Thoracic aorta (tissue), 2 donors: ENCODE measurements at regions not wholly inside any gene's neighbourhood (a gene's known extent, or its start where the extent isn't known, plus 50 kb on each side); places are given as distances from the start of the nearest gene placed in this dataset.

Experiments used
- ATAC-seq: fragments of 150-250 bp; one replicate; pipeline ENCODE4 v1.8.0; 2017; ENCODE audit warnings: low read depth; ENCODE audit not compliant: insufficient number of reproducible peaks, low FRiP score
- DNase-seq: peaks from one replicate; pipeline ENCODE4 v3.0.0-alpha.2; 2020; ENCODE audit warnings: low spot score
- H3K27ac ChIP-seq, 2 donors: fragments of 200-600 bp; sonication (generic); 1 replicate in 1 of 2; 2 replicates in 1 of 2; pipeline ENCODE4 v1.5.1; 2016; ENCODE audit warnings: mild to moderate bottlenecking in 2 of 2, moderate library complexity in 2 of 2
- H3K27me3 ChIP-seq: fragments of 200-600 bp; sonication (generic); replicated peaks from 2 replicates; pipeline ENCODE4 v1.6.0; 2016; ENCODE audit warnings: mild to moderate bottlenecking; ENCODE audit not compliant: insufficient read depth
- H3K36me3 ChIP-seq: fragments of 200-600 bp; sonication (generic); one replicate; pipeline ENCODE4 v1.5.1; 2016
- H3K4me1 ChIP-seq, 2 donors: fragments of 200-600 bp; sonication (generic); 1 replicate in 1 of 2; 2 replicates in 1 of 2; pipeline versions ENCODE4 v1.5.1 to v1.6.0; 2016; ENCODE audit warnings: low read depth in 2 of 2, mild to moderate bottlenecking in 1 of 2; ENCODE audit not compliant: control insufficient read depth in 1 of 2
- H3K4me3 ChIP-seq: fragments of 200-600 bp; sonication (generic); 2 replicates; pipeline ENCODE4 v1.5.1; 2016; ENCODE audit warnings: mild to moderate bottlenecking
- H3K9me3 ChIP-seq: fragments of 200-600 bp; sonication (generic); 2 replicates; pipeline ENCODE4 v1.5.1; 2016
- TF ChIP-seq, protein P1 (sequence below): fragments of 200-600 bp; sonication (generic); IDR thresholded peaks from one replicate; pipeline ENCODE4 v1.5.1; 2019; ENCODE audit warnings: antibody characterized with exemption

GRCh38 chr12:42695490-42695995, 106.0 kb upstream of the PRICKLE1 start:
- ATAC-seq, result no peak
- Histone ChIP-seq H3K27ac (no peak overlapping the region), H3K9me3 (no peaks in the 10 kb centered on the region), H3K4me3 (no peak overlapping the region), H3K36me3 (no peaks in the 10 kb centered on the region), H3K4me1 (no peaks in the 10 kb centered on the region), H3K27me3 (no peaks in the 10 kb centered on the region)
- TF ChIP-seq, protein P1, sequence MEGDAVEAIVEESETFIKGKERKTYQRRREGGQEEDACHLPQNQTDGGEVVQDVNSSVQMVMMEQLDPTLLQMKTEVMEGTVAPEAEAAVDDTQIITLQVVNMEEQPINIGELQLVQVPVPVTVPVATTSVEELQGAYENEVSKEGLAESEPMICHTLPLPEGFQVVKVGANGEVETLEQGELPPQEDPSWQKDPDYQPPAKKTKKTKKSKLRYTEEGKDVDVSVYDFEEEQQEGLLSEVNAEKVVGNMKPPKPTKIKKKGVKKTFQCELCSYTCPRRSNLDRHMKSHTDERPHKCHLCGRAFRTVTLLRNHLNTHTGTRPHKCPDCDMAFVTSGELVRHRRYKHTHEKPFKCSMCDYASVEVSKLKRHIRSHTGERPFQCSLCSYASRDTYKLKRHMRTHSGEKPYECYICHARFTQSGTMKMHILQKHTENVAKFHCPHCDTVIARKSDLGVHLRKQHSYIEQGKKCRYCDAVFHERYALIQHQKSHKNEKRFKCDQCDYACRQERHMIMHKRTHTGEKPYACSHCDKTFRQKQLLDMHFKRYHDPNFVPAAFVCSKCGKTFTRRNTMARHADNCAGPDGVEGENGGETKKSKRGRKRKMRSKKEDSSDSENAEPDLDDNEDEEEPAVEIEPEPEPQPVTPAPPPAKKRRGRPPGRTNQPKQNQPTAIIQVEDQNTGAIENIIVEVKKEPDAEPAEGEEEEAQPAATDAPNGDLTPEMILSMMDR, result no peak
- no peak for DNase-seq

DNA sequence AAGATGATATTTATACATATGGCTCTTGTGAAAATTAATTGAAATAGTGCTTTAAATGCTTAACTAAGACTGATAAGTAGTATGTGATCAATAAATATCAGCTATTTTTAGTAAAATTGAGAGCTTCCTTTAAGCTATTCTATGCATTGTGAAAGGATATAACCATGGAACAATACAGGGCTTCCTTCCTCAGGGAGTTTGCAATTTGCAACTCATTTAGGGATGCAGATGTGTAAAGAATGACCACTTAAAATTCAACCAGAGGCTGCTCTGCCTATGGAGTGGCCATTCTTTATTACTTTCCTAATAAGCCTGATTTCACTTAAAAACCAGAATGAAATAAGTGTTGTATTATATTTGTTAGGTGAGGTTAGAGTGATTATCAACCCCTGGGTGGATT, 103.2 kb upstream of the PRICKLE1 start:
- ATAC-seq, result no peak
- H3K4me3 ChIP-seq, result no peak overlapping the region

DNA sequence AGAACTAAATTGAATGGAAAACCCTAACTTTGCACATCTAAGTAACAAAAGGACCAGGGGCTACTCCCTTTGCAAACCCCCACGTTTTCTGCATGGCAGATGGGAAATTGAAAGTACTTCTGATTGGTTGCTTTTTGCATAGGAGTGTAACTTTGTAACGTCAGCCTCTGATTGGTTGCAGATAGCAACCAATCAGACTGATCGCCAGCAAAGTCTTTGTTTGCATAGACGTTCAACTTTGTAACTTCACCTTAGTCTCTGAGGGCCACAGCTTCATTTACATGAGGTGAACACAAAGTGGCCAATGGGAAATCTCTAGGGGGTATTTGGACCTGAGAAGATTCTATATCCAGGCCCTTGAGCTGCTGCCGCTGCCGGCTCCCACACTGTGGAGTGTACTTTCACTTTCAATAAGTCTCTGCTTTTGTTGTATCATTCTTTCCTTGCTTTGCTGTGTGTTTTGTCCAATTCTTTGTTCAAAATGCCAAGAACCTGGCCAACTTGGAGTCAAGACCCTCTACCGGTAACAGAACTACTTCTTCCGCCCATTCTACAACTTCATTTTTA, 102.5 kb upstream of the PRICKLE1 start:
- Histone ChIP-seq H3K36me3 (no peaks in the 10 kb centered on the region), H3K27ac (no peak overlapping the region), H3K4me1 (no peaks in the 10 kb centered on the region), H3K27me3 (no peaks in the 10 kb centered on the region), H3K4me3 (no peak overlapping the region), H3K9me3 (no peaks in the 10 kb centered on the region)
- TF ChIP-seq, protein P1, result no peak
- ATAC-seq, result no peak
- DNase-seq, result no peak

More for the DNA sequence above, 103.2 kb upstream of the PRICKLE1 start:
- Histone ChIP-seq H3K4me1 (no peaks in the 10 kb centered on the region), H3K9me3 (no peaks in the 10 kb centered on the region), H3K27ac (no peak overlapping the region), H3K36me3 (no peaks in the 10 kb centered on the region), H3K27me3 (no peaks in the 10 kb centered on the region)
- TF ChIP-seq, protein P1, result no peak
- DNase-seq, result no peak

DNA sequence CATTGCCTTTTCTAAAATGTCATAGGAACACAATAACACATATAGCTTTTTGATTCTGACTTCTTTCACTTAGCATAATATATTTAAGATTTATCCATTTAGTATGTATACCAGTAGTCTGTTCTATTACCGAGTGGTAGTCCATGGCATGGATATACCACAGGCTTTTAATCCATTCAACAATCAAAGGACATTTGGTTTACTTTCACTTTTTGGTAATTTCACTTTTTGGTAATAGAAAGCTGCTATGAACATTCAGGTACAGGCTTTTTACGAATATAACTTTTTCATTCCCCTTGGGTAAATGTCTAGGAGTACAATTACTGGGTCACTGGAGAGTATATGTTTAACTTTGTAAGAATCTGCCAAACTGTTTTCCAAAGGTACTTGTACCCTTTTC, 100.7 kb upstream of the PRICKLE1 start:
- no peaks in the 10 kb centered on the region for H3K9me3 ChIP-seq
- H3K27ac ChIP-seq, result no peak overlapping the region
- H3K36me3 ChIP-seq, result no peaks in the 10 kb centered on the region
- no peaks in the 10 kb centered on the region for H3K4me1 ChIP-seq
- no peaks in the 10 kb centered on the region for H3K27me3 ChIP-seq
- DNase-seq, result no peak
- TF ChIP-seq, protein P1, result no peak
- no peak for ATAC-seq
- no peak overlapping the region for H3K4me3 ChIP-seq

DNA sequence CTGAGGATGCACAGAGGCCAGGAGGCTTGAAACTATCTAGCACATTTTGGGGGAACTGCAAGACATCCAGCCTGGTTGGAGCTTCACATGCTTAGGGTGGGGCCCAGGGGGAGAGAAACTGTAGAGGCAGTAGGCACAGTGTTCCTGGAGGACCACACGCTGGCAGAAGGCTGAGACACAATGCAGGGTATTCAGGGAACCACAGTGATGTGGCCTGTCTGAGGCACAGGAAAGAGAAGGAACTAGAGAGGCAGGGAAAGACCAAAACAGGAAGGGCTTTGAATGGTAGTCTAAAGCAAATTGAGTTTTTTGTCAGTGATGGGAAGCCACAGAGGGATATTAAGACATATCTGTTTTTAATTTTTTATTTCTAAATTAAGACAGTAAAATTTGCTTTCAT, 100.2 kb upstream of the PRICKLE1 start:
- Histone ChIP-seq H3K27me3 (no peaks in the 10 kb centered on the region), H3K27ac (no peak overlapping the region), H3K36me3 (no peaks in the 10 kb centered on the region), H3K4me1 (no peaks in the 10 kb centered on the region), H3K9me3 (no peaks in the 10 kb centered on the region), H3K4me3 (no peak overlapping the region)
- ATAC-seq (no peak), DNase-seq (no peak)
- TF ChIP-seq, protein P1, result no peak
